ENCODE measurements at regions not wholly inside any gene's neighbourhood (a gene's known extent, or its start where the extent isn't known, plus 50 kb on each side); places are given as distances from the start of the nearest gene placed in this dataset.

DNA sequence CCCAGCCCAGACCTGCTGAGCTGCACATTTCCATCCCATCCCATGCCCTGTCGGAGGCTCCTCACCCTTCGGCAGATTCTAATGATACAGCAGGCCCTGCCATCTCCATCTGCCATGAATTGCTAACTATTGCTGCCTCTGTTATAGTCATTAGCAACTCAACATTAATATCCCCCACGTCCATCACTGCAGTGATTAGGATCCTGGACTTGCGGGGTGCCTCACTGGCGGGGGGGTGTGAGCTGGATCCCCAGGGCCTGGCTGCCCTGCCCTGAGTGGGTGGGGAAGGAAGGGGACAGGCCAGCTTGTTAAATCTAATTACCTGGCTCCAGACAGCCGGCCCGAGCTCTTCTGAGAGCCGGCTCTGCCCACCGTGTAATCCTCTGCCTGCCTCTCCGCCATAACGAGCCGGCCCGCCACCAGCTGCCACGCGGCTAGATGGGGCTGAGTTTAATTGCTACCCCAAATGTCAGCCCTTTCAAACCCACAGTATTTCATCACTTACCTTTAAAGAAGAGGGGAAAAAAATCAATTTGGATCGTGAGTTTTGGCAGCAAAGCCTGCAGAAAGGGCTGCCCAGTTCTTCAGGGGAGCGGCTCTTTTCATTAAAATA lies 227.3 kb upstream of the CSF3R start:
- intact Hi-C loops (cut with DNase I, micrococcal nuclease) = loop anchor here in 1 of 2 experiments (10.0 kb wide), 1 partner anchor 1605 kb away; no protein-coding TSS in a partner anchor
- POLR2A ChIA-PET = no interaction called here
- H3K9me3 Mint-ChIP-seq = no peaks in the 10 kb centered on the region
- Histone ChIP-seq H3K4me3 (ENCODE audit: low read length) (no peak overlapping the region), H3K36me3 (ENCODE audit: insufficient read depth, low read length) (no peaks in the 10 kb centered on the region), H3K27ac (ENCODE audit: low read depth in 1 of 2, low read length in 2 of 2) (no peak overlapping the region), H3K4me1 (ENCODE audit: insufficient read depth, low read length) (no peaks in the 10 kb centered on the region), H3K9me3 (ENCODE audit: control insufficient read depth in 1 of 2, insufficient read depth in 1 of 2, low read length in 2 of 2) (peaks cover 0 to 3% of the 10 kb centered on the region in 2 experiments), H3K27me3 (ENCODE audit: control insufficient read depth in 1 of 2, insufficient read depth in 2 of 2, low read length in 2 of 2) (peaks cover 15 to 50% of the 10 kb centered on the region in 2 experiments)
- ATAC-seq (ENCODE audit: poor library complexity) (no peak), DNase-seq (no peak)
- no peaks in the 10 kb centered on the region for H3K36me3 Mint-ChIP-seq (ENCODE audit: low read depth)
- peaks cover 83% of the 10 kb centered on the region for H3K27me3 Mint-ChIP-seq
- no peaks in the 10 kb centered on the region for H3K4me1 Mint-ChIP-seq (ENCODE audit: low read depth)
- CTCF ChIA-PET = no interaction called here
- no peak overlapping the region for H3K27ac Mint-ChIP-seq
- TF ChIP-seq, protein P1, sequence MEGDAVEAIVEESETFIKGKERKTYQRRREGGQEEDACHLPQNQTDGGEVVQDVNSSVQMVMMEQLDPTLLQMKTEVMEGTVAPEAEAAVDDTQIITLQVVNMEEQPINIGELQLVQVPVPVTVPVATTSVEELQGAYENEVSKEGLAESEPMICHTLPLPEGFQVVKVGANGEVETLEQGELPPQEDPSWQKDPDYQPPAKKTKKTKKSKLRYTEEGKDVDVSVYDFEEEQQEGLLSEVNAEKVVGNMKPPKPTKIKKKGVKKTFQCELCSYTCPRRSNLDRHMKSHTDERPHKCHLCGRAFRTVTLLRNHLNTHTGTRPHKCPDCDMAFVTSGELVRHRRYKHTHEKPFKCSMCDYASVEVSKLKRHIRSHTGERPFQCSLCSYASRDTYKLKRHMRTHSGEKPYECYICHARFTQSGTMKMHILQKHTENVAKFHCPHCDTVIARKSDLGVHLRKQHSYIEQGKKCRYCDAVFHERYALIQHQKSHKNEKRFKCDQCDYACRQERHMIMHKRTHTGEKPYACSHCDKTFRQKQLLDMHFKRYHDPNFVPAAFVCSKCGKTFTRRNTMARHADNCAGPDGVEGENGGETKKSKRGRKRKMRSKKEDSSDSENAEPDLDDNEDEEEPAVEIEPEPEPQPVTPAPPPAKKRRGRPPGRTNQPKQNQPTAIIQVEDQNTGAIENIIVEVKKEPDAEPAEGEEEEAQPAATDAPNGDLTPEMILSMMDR (IDR thresholded peaks at IDR 0.05) = no peak
- H3K4me3 Mint-ChIP-seq = no peak overlapping the region

DNA sequence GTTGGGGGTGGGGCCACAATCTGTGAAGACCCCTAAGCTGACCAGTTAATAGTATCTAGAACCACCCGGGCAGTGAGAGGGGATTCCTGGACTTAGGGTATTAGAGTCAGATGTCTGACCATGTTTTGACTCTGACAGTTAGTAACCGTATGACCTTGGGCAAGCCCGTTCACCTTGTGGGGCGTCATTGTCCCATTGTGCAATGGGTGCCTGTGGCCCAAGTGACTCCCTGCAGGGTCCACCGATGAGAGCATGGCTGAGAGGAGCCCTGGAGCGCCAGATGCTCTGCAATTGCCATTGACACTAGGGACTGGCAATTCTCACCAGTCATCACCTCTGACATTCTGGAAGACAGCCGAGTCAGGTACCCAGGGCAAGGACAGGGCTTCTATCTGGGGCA lies 225.9 kb upstream of the CSF3R start:
- no peak overlapping the region for H3K27ac Mint-ChIP-seq
- H3K27me3 Mint-ChIP-seq = peaks cover 80% of the 10 kb centered on the region
- H3K4me3 Mint-ChIP-seq = no peak overlapping the region
- no peaks in the 10 kb centered on the region for H3K36me3 Mint-ChIP-seq (ENCODE audit: low read depth)
- POLR2A ChIA-PET = no interaction called here
- H3K4me1 ChIP-seq (ENCODE audit: insufficient read depth, low read length) = peaks cover 3% of the 10 kb centered on the region
- H3K27me3 ChIP-seq (ENCODE audit: control insufficient read depth in 1 of 2, insufficient read depth in 2 of 2, low read length in 2 of 2) = peaks cover 15 to 50% of the 10 kb centered on the region in 2 experiments
- no peaks in the 10 kb centered on the region for H3K36me3 ChIP-seq (ENCODE audit: insufficient read depth, low read length)
- no peak overlapping the region for H3K4me3 ChIP-seq (ENCODE audit: low read length)
- no peak for DNase-seq
- no peak for ATAC-seq (ENCODE audit: poor library complexity)
- no peaks in the 10 kb centered on the region for H3K9me3 Mint-ChIP-seq
- H3K27ac ChIP-seq (ENCODE audit: low read depth in 1 of 2, low read length in 2 of 2) = no peak overlapping the region
- intact Hi-C loops (cut with DNase I, micrococcal nuclease) = no loop called here
- H3K4me1 Mint-ChIP-seq (ENCODE audit: low read depth) = peaks cover 4% of the 10 kb centered on the region
- TF ChIP-seq, protein P1 (IDR thresholded peaks at IDR 0.05) = no peak
- CTCF ChIA-PET = no interaction called here
- H3K9me3 ChIP-seq (ENCODE audit: control insufficient read depth in 1 of 2, insufficient read depth in 1 of 2, low read length in 2 of 2) = peaks cover 0 to 3% of the 10 kb centered on the region in 2 experiments

GRCh38 chr1:36707221-36707620 lies 224.5 kb upstream of the CSF3R start:
- ATAC-seq (ENCODE audit: poor library complexity) (no peak), DNase-seq (no peak)
- H3K36me3 Mint-ChIP-seq (ENCODE audit: low read depth) = no peaks in the 10 kb centered on the region
- Histone ChIP-seq H3K27me3 (ENCODE audit: control insufficient read depth in 1 of 2, insufficient read depth in 2 of 2, low read length in 2 of 2) (peaks cover 13 to 47% of the 10 kb centered on the region in 2 experiments), H3K36me3 (ENCODE audit: insufficient read depth, low read length) (no peaks in the 10 kb centered on the region), H3K9me3 (ENCODE audit: control insufficient read depth in 1 of 2, insufficient read depth in 1 of 2, low read length in 2 of 2) (peaks cover 0 to 3% of the 10 kb centered on the region in 2 experiments), H3K4me3 (ENCODE audit: low read length) (no peak overlapping the region), H3K4me1 (ENCODE audit: insufficient read depth, low read length) (peaks cover 5% of the 10 kb centered on the region), H3K27ac (ENCODE audit: low read depth in 1 of 2, low read length in 2 of 2) (no peak overlapping the region)
- POLR2A ChIA-PET = no interaction called here
- H3K27me3 Mint-ChIP-seq = peaks cover 78% of the 10 kb centered on the region
- intact Hi-C loops (cut with DNase I, micrococcal nuclease) = no loop called here
- TF ChIP-seq, protein P1 (IDR thresholded peaks at IDR 0.05) = no peak
- H3K4me1 Mint-ChIP-seq (ENCODE audit: low read depth) = peaks cover 6% of the 10 kb centered on the region
- CTCF ChIA-PET = no interaction called here
- H3K9me3 Mint-ChIP-seq = no peaks in the 10 kb centered on the region
- H3K27ac Mint-ChIP-seq = no peak overlapping the region
- H3K4me3 Mint-ChIP-seq = no peak overlapping the region

Measured in CD4-positive, alpha-beta T cell (primary cell).